ENCODE measurements at regions not wholly inside any gene's neighbourhood (a gene's known extent, or its start where the extent isn't known, plus 50 kb on each side); places are given as distances from the start of the nearest gene placed in this dataset.

- TF ChIP-seq CREM (IDR thresholded peaks at IDR 0.05) (no peak), CREM (CRISPR knock-in tag; IDR thresholded peaks at IDR 0.05) (no peak), MTA3 (CRISPR knock-in tag; IDR thresholded peaks at IDR 0.05) (no peak), ZNF770 (CRISPR knock-in tag; IDR thresholded peaks at IDR 0.05) (no peak), SRSF9 (IDR thresholded peaks at IDR 0.05; ENCODE audit: borderline replicate concordance, insufficient read depth, low read depth, low read length, poor library complexity, severe bottlenecking) (no peak), ZNF12 (CRISPR knock-in tag; IDR thresholded peaks at IDR 0.05) (no peak), KDM3A (CRISPR knock-in tag; IDR thresholded peaks at IDR 0.05; ENCODE audit: low read depth) (no peak), GPN1 (CRISPR knock-in tag; IDR thresholded peaks at IDR 0.05; ENCODE audit: borderline replicate concordance) (no peak)
Observed at GRCh38 chr20:43372051-43372450, 85.6 kb upstream of the SRSF6 start (continued).

GRCh38 chr20:43365691-43366090 is 92.0 kb upstream of the SRSF6 start:
- ATAC-seq (no peak), DNase-seq (ENCODE audit: low spot score) (no peak), FAIRE-seq (no peak)
- WGBS (ENCODE audit: low lambda C conversion rate) = 5% methylated on average over 10 of the region's 10 CpGs
- no peak overlapping the region for H3K4me3 ChIP-seq (replicated peaks in 1 of 3; ENCODE audit: insufficient read depth in 1 of 3, low read depth in 2 of 3, low read length in 3 of 3)
- H3K27me3 ChIP-seq (ENCODE audit: control insufficient read depth in 1 of 2, insufficient read depth in 2 of 2, low read length in 2 of 2) = peaks cover 18 to 56% of the 10 kb centered on the region in 2 experiments; a peak in 4 of 5 replicates
- no peaks in the 10 kb centered on the region for H3K36me3 ChIP-seq (replicated peaks in 1 of 2; ENCODE audit: control insufficient read depth in 1 of 2, insufficient read depth in 2 of 2, low read length in 2 of 2)
- no peak overlapping the region for H3K4me2 ChIP-seq (ENCODE audit: low read depth, low read length)
- intact Hi-C loops (cut with micrococcal nuclease; ENCODE audit: unreplicated experiment) (no loop called here), in situ Hi-C loops (cut with HindIII; ENCODE audit: extremely low pct_ligation_motif_present, low pct_unique_long_range_greater_than_20kb) (no loop called here)
- BruUV-seq (replicated peaks) = no TSS peak
- H3K9me3 ChIP-seq (ENCODE audit: low read length) = no peaks in the 10 kb centered on the region
- no peak overlapping the region for H3K27ac ChIP-seq (ENCODE audit: extremely low read length, insufficient read depth, low read length)
- H4K20me1 ChIP-seq (ENCODE audit: insufficient read depth, low read length) = no peaks in the 10 kb centered on the region
- H3K4me1 ChIP-seq (ENCODE audit: insufficient read depth, low read length) = no peaks in the 10 kb centered on the region
- H3K9ac ChIP-seq (ENCODE audit: insufficient read depth, low read depth, low read length) = no peak overlapping the region
- CTCF ChIA-PET (ENCODE audit: low intra/inter-chr PET ratio, low total read pairs) = no interaction called here
- no peak overlapping the region for H2AFZ ChIP-seq (ENCODE audit: low read length)
- H3K79me2 ChIP-seq (ENCODE audit: insufficient read depth, low read length) = no peaks in the 10 kb centered on the region
- POLR2A ChIA-PET = no interaction called here
- TF ChIP-seq ARNT2 (CRISPR knock-in tag; IDR thresholded peaks at IDR 0.05; ENCODE audit: low read depth) (no peak), ZNF766 (CRISPR knock-in tag; IDR thresholded peaks at IDR 0.05; ENCODE audit: borderline replicate concordance) (no peak), SKI (IDR thresholded peaks at IDR 0.05; ENCODE audit: partially characterized antibody) (no peak), PHF8 (CRISPR knock-in tag; IDR thresholded peaks at IDR 0.05) (no peak), ZNF777 (CRISPR knock-in tag; IDR thresholded peaks at IDR 0.05) (no peak), ZNF3 (CRISPR knock-in tag; IDR thresholded peaks at IDR 0.05) (no peak)

Data from HepG2 (cell line).